ENCODE measurements at regions not wholly inside any gene's neighbourhood (a gene's known extent, or its start where the extent isn't known, plus 50 kb on each side); places are given as distances from the start of the nearest gene placed in this dataset.
"Not testable (repeated sequence)": the region's sequence is repeated elsewhere in the genome, so short reads cannot be mapped to it uniquely, and the experiment has no call there.

DNA sequence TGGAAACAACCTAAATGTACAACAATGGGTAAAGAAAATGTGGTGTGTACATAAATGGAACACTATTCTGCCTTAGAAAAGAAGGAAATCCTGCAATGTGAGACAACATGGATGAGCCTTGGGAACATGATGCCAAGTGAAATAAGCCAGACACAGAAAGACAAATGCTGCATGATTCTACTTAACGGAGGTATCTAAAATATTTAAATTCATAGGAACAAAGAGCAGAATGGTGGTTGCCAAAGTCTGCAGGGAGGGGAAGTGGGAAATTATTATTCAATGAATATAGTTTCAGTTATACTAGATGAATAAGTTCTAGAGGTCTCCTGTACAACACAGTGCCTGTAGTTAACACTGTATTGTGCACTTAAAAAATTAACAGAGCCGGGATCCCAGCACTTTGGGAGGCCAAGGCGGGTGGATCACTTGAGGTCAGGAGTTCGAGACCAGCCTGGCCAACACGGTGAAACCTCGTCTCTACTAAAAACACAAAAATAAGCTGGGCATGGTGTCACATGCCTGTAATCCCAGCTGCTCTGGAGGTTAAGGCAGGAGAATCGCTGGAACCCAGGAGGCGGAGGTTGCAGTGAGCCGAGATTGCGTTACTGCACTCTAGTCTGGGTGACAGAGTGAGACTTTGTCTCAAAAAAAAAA is 71.4 kb upstream of the SNX9 start:
- no peak for DNase-seq (ENCODE audit: low spot score in 2 of 2)
- peaks cover 21% of the 10 kb centered on the region for H3K4me1 Mint-ChIP-seq
- no peak overlapping the region for H3K4me3 Mint-ChIP-seq
- H3K36me3 Mint-ChIP-seq: no peaks in the 10 kb centered on the region
- H3K27me3 Mint-ChIP-seq: peaks cover 4% of the 10 kb centered on the region
- H3K9me3 Mint-ChIP-seq: peaks cover 2% of the 10 kb centered on the region
- ATAC-seq (ENCODE audit: low read depth): peak; percentile 33
- H3K27ac Mint-ChIP-seq: no peak overlapping the region

- H3K4me3 Mint-ChIP-seq; H3K9me3 Mint-ChIP-seq; ATAC-seq (ENCODE audit: low read depth); H3K27me3 Mint-ChIP-seq; H3K36me3 Mint-ChIP-seq; H3K27ac Mint-ChIP-seq; DNase-seq (ENCODE audit: low spot score in 2 of 2): not testable (repeated sequence)
- peaks cover 27% of the 10 kb centered on the region for H3K4me1 Mint-ChIP-seq
Measured at GRCh38 chr6:157752879-157753278, 70.2 kb upstream of the SNX9 start.

- Mint-ChIP-seq H3K4me1 (peaks cover 31% of the 10 kb centered on the region), H3K27me3 (peaks cover 4% of the 10 kb centered on the region), H3K4me3 (no peak overlapping the region), H3K36me3 (no peaks in the 10 kb centered on the region), H3K9me3 (peaks cover 2% of the 10 kb centered on the region), H3K27ac (no peak overlapping the region)
- no peak for DNase-seq (ENCODE audit: low spot score in 2 of 2)
- no peak for ATAC-seq (ENCODE audit: low read depth)
Measured at GRCh38 chr6:157753291-157753690, 69.8 kb upstream of the SNX9 start.

- H3K27ac Mint-ChIP-seq; H3K9me3 Mint-ChIP-seq; H3K4me3 Mint-ChIP-seq; DNase-seq (ENCODE audit: low spot score in 2 of 2); ATAC-seq (ENCODE audit: low read depth); H3K27me3 Mint-ChIP-seq; H3K36me3 Mint-ChIP-seq: not testable (repeated sequence)
- peaks cover 36% of the 10 kb centered on the region for H3K4me1 Mint-ChIP-seq
Measured at GRCh38 chr6:157753801-157754200, 69.2 kb upstream of the SNX9 start.

DNA sequence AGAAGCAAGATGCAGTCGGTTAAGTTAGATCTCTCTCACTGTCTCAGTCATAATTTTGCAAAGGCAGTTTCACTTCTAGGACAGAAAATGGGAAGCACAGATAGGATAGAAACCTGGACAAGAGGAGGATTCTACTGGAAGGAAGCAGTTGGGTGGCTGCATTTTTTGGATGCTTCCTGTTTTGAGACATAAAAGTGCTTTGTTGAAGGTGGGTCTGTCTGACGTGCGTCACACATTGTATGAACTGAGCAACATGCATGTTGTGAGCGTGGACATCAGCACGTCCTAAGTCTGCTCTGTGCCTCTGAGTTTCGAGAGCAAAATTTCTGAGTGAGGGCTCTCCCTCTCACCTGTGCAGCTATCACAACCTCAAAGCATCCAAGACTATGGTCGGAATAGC is 68.7 kb upstream of the SNX9 start:
- Mint-ChIP-seq H3K4me1 (peaks cover 33% of the 10 kb centered on the region), H3K27ac (no peak overlapping the region), H3K4me3 (no peak overlapping the region), H3K27me3 (peaks cover 4% of the 10 kb centered on the region), H3K9me3 (peaks cover 2% of the 10 kb centered on the region), H3K36me3 (no peaks in the 10 kb centered on the region)
- no peak for ATAC-seq (ENCODE audit: low read depth)
- no peak for DNase-seq (ENCODE audit: low spot score in 2 of 2)

- H3K9me3 Mint-ChIP-seq: peaks cover 2% of the 10 kb centered on the region
- DNase-seq (ENCODE audit: low spot score in 2 of 2): no peak
- H3K4me1 Mint-ChIP-seq: peaks cover 32% of the 10 kb centered on the region
- H3K36me3 Mint-ChIP-seq: no peaks in the 10 kb centered on the region
- peaks cover 4% of the 10 kb centered on the region for H3K27me3 Mint-ChIP-seq
- no peak for ATAC-seq (ENCODE audit: low read depth)
- H3K27ac Mint-ChIP-seq: no peak overlapping the region
- no peak overlapping the region for H3K4me3 Mint-ChIP-seq
Measured at GRCh38 chr6:157755032-157755745, 67.9 kb upstream of the SNX9 start.

GRCh38 chr6:157755746-157756411 is 67.2 kb upstream of the SNX9 start:
- Mint-ChIP-seq H3K27ac (no peak overlapping the region), H3K4me1 (peaks cover 32% of the 10 kb centered on the region), H3K9me3 (peaks cover 1% of the 10 kb centered on the region), H3K4me3 (no peak overlapping the region), H3K27me3 (peaks cover 3% of the 10 kb centered on the region), H3K36me3 (no peaks in the 10 kb centered on the region)
- DNase-seq (ENCODE audit: low spot score in 2 of 2) (no peak), ATAC-seq (ENCODE audit: low read depth) (no peak)

GRCh38 chr6:157756708-157757429 is 66.2 kb upstream of the SNX9 start:
- Mint-ChIP-seq H3K4me3 (peak overlapping the region; percentile 24), H3K27me3 (peaks cover 2% of the 10 kb centered on the region), H3K4me1 (peaks cover 37% of the 10 kb centered on the region), H3K9me3 (no peaks in the 10 kb centered on the region), H3K27ac (no peak overlapping the region), H3K36me3 (no peaks in the 10 kb centered on the region)
- ATAC-seq (ENCODE audit: low read depth) (peak; percentile 77), DNase-seq (ENCODE audit: low spot score in 2 of 2) (peak; percentile 82 to 87)

DNA sequence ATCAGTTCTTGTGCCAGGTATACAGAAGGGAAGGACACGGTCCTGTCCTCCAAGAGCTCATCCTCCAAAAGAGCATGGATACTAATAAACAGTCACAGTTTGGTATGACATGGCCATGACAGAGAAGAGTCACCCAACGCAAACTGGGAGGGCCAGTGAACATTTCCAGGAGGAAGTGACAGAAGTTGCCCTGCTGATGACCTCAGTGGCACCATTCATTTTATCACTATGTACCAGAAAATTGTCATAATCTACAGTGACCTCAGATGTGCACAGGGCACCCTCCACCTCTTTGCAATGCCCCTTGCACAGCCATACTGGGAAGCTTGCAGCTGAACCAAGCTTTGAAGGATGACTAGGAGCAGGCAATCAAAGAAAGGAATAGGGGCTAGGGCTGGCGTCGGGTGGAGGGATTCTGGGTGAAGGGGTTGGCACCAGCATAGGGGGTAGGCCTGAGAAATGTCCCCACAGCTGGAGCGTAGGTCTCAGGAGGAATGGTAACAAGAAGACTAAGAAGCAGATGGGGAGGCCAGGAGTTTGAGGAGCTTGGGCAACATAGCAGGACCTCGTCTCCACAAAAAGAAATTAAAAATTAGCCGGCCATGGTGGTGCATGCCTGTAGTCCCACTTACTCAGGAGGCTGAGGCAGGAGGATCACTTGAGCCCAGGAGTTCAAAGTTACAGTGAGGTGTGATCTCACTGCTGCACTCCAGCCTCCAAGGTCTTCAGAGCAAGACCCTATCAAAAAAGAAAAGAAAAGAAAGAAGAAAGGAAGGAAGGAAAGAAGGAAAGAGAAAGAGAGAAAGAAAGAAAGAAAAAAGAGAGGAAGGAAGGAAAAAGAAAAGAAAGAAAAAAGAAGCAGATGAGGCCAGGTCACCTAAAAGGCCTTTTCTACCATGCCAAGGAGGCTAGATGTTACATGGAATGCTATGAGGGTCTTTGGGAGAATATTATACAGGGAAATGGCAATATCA is 65.3 kb upstream of the SNX9 start:
- Mint-ChIP-seq H3K27ac (peak overlapping the region; percentile 35), H3K36me3 (no peaks in the 10 kb centered on the region), H3K4me3 (peak overlapping the region; percentile 2), H3K4me1 (peaks cover 43% of the 10 kb centered on the region), H3K9me3 (no peaks in the 10 kb centered on the region), H3K27me3 (no peaks in the 10 kb centered on the region)
- ATAC-seq (ENCODE audit: low read depth) (no peak), DNase-seq (ENCODE audit: low spot score in 2 of 2) (no peak)

- Mint-ChIP-seq H3K4me1 (peaks cover 52% of the 10 kb centered on the region), H3K9me3 (no peaks in the 10 kb centered on the region), H3K27ac (peak overlapping the region; percentile 35), H3K36me3 (no peaks in the 10 kb centered on the region), H3K4me3 (no peak overlapping the region), H3K27me3 (no peaks in the 10 kb centered on the region)
- ATAC-seq (ENCODE audit: low read depth) (no peak), DNase-seq (ENCODE audit: low spot score in 2 of 2) (no peak)
Measured at GRCh38 chr6:157758516-157759023, 64.5 kb upstream of the SNX9 start.

GRCh38 chr6:157759028-157759427 is 64.0 kb upstream of the SNX9 start:
- Mint-ChIP-seq H3K36me3 (no peaks in the 10 kb centered on the region), H3K4me3 (no peak overlapping the region), H3K27ac (no peak overlapping the region), H3K9me3 (no peaks in the 10 kb centered on the region), H3K27me3 (no peaks in the 10 kb centered on the region), H3K4me1 (peaks cover 56% of the 10 kb centered on the region)
- ATAC-seq (ENCODE audit: low read depth) (no peak), DNase-seq (ENCODE audit: low spot score in 2 of 2) (no peak)

- Mint-ChIP-seq H3K4me1 (peaks cover 66% of the 10 kb centered on the region), H3K4me3 (no peak overlapping the region), H3K27me3 (no peaks in the 10 kb centered on the region), H3K36me3 (no peaks in the 10 kb centered on the region), H3K27ac (peak overlapping the region; percentile 35), H3K9me3 (no peaks in the 10 kb centered on the region)
- DNase-seq (ENCODE audit: low spot score in 2 of 2): no peak
- no peak for ATAC-seq (ENCODE audit: low read depth)
Measured at GRCh38 chr6:157760137-157760536, 62.9 kb upstream of the SNX9 start.

All from memory B cell (primary cell).